ENCODE measurements at regions not wholly inside any gene's neighbourhood (a gene's known extent, or its start where the extent isn't known, plus 50 kb on each side); places are given as distances from the start of the nearest gene placed in this dataset.

DNA sequence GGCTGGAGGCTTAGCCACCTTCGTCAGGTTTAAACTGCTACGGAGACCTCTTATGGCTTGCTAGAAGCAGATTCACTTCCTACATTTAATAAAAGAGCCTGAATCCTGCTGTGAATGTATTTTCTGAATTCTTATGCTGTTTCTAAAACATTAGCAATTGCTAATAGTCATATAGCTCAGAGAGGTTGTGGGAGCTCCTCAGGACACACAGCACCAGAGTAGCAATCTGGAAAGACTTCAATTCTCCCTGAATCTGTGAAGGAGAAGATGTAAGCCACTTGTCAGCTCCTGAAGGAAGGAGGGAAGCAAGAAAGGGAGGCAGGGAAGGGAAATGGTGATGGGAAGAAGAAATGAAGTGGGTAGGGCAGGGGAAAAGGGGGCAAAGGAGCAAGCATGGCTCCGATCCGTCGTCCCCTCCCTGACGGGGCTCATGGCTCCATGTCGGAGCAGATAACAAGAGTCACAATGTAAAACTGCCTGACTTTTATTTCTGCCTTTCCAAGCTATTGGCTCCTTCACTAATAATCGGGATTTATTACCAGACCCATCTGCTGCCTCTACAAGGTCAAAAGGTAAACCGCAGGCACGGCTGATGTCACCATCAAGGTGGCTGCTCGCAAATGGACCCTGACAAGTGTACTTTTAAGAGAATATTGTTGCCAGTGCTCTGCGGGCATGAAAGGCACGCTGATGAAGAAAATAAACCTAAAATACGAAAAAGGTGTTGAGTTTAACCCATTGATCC is 656.0 kb upstream of the SALL3 start:
- intact Hi-C loops (cut with micrococcal nuclease), result no loop called here

DNA sequence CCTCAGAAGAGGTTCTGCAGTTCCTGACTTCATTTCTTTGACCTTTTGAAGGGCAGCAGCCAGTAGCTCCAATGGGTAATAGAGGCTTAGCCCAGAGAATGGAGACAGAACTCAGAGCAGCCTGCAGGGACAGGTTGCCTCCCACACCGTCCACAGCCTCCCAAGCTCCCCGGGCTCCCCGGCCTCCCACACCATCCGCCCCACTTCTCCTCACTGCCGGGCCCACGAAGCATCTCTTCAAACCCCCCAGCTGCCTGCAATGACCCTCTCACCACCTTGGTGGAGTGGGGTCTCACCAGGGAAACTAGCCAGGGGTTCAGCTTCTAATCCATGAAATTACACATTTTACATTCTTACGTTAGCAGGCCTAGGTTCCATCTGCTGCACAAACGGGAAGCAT is 652.0 kb upstream of the SALL3 start:
- intact Hi-C loops (cut with micrococcal nuclease), result no loop called here

DNA sequence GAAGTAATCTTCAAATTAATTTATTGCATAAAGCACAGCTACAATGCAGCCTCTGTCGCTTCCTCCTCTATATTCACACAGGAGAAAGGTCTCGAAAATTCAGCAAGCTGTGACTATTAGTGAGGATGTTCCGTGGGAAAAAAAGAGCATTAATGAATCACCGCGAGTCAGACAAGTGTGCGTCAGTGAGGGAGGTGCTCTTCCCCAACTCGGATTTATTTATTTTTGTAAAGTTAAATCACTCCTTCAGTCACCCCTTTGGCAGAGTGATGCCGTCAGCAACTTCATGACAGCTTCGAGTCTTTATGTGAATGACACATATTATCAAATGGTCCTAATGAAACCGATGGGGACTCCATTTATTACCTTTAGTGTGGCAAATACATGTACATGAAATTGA is 648.9 kb upstream of the SALL3 start:
- intact Hi-C loops (cut with micrococcal nuclease), result no loop called here

DNA sequence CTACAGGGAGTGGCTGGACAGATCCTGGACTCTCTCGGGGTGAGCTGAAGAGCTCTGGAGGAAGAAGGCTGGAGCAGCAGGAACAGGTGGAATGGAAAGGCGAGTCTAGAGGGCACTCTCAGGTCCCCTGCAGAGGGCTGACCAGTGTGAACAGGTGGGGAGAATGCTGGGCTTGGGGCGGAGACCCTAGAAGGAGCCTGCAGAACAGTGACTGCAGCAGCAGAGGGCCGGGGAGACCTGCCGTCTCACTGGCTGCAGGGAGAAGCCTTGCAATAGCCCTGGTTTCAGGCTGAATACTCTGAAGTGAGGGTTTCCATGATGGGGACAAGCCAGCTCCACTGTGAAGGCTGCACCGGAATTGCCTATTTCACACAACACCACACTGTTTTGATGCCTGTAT is 626.7 kb upstream of the SALL3 start:
- intact Hi-C loops (cut with micrococcal nuclease), result no loop called here

DNA sequence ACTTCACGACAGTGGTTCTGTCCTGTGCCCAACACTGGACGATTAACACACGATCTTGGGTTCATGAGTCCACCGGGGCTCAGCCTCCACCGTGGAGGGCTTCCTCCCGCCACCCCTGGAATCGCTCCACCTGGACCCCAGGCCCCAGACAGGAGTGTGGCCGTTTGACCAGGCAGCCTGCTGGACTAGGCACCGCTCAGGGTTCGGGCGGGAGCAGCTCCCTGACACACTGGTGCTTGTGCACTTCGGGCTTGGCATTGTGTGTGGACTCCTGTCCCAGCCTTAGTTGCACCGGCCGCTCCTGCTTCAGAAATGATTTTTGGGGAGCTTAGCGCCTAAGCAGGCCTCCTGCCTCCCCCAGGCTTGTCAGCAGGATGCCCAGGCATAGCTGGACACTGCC is 617.4 kb upstream of the SALL3 start:
- intact Hi-C loops (cut with micrococcal nuclease), result no loop called here

DNA sequence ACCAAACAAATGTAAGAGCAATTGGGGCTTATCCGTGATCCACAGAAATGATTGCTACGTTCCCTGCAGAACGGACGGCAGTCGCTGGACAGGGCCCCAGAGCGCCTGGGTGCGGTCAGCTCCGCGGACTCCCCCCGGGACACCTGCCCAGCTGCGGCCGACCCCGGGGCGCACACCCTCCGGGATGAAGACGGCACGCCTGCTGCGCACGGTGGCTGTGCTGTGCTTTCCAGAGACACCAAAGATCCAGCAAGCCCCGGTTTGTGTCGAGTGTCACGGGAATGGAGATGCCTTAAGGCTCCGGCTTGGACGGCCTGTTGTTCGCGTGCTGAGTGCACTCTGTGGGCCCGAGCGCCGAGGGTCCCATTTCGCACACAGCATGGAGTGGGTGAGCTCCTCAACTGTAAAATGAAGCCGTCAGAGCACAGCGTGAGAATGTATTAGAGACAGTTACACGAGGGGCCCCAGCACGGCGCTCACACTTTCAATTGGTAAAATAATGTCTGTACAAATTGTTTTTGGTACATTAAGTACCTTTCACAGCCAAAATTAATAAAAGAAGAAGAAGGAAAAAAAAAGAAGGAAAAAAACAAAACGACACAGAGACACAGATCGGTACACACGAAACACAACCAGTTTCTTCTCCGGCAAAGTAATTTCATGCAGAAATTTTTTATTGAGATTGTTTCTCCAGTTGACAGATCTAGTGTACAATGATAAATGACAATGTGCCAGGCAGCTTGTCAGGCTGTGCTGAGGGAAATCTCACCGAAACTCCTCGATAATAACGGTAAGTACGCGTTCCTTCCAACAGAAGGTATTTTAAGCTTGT is 615.8 kb upstream of the SALL3 start:
- intact Hi-C loops (cut with micrococcal nuclease), result no loop called here

DNA sequence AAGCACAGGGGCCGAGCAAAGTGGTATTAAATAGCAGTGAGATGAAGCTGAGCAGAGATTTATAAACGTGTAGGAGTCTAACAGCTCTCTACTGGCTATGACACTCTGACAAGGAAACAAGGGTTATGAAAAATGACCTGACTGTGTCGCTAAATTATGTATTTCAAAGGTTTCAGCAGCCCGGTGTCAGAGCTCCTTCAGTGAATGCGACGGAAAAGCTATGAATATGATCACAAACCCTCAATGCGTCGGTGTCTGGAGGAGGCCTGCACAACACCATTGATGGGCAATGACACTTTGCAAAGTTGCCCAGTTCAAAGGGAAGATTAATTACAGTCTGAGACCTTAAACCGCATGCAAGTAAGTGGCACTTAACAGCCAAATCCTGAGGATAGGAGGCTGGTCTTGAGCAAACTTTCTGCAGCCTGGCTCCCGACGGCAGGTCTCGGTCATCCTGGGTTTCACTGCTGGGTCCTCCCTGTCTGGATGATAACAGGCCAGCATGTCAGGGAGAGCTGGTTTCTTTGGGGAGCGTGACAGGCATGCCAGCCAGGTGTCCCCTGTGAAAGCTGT is 615.1 kb upstream of the SALL3 start:
- intact Hi-C loops (cut with micrococcal nuclease), result no loop called here

DNA sequence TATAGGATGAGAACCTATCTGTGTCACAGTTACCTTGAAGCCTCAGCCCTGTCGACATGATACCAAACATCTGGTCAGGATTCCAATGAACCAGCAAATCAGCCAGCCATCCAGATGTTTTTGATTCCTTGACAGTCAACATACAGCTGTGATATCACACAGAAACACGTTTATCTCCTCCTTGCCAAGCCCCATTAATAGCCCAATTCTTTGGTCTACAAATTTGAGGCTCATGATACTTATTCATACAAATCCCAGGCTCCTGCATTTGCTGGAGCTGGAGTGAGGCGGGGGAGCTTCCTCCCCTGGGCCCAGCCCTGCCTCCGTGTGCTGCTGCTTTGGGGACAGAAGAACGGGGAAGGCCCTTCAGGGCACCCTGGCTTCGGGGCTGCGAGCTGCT is 611.6 kb upstream of the SALL3 start:
- intact Hi-C loops (cut with micrococcal nuclease), result no loop called here

DNA sequence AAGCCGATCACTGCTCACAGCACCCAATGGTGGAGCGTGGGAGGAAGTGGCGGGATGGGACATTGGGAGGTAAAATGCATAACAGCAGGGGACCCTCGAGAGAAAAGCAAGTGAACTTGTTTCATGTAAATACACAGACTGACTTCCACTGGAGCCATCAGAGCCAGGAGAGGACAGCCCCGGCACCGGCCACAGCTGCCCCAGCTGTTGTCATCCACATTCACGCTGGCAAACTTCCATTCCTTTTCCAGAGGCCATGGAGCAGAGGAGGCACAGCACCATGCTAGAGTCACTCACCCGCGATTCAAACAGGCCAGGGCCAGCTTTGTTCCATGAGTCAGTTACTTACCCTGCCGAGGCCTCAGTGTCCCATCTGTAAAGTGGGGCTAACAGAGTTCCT is 610.9 kb upstream of the SALL3 start:
- intact Hi-C loops (cut with micrococcal nuclease), result no loop called here

DNA sequence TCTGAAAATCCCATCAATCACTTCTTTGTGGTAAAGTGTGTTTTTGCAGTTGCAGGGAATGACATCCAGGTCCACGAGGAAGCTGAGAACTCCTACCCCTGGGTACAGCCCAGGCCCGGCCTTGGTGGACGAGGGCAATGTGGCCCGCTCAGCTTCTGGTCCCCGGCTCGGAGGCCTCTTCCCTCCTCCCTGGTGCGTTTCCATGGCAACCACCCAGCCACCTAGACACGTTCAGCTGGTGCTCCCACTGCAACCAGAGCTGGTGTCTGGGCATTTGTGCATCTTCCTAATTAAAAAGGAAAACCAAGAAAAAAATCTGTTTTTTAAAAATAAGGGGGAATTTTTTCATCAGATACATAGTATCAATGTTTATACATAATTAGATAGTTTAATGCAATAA is 603.6 kb upstream of the SALL3 start:
- intact Hi-C loops (cut with micrococcal nuclease), result no loop called here

DNA sequence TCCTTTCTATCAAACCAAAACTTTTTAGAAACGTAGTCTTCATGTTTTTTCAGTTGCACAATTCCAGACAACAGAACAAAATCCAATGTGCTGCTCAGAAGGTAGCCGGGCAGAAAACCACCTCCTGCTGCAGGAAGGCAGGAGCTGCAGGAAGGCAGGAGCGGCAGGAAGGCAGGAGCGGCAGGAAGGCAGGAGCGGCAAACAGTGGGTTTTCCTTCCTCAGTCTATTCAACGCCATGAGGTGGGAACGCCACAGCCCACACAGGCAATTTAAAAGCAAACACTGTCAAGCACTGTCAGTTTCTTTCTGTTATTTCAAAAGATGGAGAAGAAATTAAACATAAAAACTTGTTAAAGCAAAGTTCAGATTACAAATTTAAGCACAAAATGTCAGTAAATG is 601.2 kb upstream of the SALL3 start:
- intact Hi-C loops (cut with micrococcal nuclease), result no loop called here

DNA sequence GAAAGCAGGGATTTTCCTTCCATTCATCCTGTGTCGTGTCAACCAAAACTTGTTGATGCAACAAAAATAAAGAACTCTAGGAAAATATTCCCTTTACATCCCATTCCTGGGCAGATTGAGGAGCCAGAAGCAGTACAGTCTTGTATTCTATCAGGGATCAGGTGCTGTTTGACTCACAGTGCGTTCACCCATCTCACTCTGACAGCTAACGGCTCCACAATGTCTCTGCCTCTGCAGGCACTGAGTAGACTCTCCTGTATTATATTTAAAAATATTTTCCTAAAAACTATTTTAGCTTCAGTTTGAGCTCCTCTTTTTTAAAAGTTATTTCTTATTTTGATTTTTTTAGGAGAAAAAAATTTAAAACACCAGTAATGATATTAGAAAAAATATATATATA is 600.6 kb upstream of the SALL3 start:
- intact Hi-C loops (cut with micrococcal nuclease), result no loop called here

DNA sequence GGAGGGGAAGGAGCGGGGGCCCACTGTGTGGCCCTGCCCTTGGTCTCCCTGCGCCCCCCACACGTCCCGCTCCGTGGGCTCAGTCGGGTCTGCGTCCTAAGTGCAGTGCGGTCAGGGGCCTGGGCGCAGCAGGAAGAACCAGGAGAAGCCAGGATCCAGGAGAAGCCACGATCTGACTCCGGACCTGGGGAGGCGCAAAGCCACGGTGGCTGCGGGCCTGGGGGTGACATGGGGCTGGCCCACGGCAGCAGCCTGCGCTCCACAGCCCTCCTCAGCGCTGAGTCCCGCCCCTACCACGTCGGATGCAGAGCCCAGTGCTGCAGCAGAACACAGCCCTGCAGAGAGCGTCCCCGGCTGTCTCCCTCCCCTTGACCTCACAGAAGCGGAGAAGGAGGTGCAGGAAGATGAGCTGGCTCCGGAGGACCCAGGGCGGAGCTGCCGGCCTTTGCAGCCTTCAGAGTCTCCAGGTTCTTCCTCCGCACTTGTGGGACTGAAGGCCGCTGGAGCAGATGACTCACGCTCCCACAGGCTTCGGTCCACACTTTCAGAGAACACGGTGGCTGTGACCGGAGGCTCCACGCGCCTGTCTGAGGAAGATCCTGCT is 589.2 kb upstream of the SALL3 start:
- intact Hi-C loops (cut with micrococcal nuclease), result no loop called here

DNA sequence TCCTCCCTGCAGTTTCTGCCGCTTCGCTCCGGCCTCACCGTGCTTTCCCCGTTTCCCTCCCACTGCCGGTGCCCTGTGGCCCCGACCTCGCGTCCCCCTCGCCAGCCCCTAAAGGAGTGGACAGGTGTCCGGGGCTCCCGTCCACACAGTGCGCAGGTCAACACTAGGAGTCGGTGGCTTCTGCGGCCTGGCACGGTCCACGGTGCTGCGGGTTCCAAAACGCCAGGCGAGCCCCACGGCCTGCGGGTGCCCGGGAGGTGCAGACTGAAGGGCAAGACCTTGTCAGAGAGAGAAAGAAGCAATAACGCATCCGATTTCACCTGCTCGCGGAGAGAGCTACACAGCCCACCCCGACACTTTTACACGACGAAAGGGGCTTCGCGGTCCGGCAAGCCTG is 588.7 kb upstream of the SALL3 start:
- intact Hi-C loops (cut with micrococcal nuclease), result no loop called here

DNA sequence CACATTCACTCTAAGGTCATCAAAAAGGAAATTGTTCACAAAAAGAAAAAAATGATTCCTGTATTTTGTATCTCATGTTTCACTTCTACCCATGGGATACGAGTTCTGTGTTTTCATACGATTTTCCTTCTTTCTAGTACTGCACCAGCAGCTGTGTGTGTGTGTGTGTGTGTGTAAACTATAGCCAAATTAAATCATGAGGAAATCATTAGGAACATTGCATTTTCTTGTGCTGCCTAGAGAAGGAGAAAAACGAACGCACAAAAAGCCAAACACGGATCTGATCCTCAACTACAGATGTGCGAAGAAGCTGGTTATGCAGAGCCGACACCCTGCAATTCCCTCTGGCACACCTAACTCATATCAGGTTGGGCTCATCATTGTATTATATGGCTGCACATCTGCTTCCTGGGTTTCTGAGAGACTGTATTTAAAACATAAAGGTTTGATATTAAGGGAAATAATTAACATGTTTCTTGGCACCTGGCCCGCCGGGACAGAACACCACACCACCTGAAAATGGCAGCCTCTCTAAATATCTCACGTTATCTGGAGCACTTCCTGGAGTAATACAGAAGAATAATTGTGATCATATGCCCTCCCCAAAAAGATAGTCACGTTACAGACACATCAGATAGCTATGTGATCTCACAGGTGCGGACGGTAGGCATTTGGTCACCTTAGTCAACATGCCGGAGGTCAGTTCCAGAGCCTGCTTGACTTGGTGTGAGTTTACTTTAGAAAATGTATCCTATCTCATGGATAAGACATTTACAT is 586.3 kb upstream of the SALL3 start:
- intact Hi-C loops (cut with micrococcal nuclease), result no loop called here

DNA sequence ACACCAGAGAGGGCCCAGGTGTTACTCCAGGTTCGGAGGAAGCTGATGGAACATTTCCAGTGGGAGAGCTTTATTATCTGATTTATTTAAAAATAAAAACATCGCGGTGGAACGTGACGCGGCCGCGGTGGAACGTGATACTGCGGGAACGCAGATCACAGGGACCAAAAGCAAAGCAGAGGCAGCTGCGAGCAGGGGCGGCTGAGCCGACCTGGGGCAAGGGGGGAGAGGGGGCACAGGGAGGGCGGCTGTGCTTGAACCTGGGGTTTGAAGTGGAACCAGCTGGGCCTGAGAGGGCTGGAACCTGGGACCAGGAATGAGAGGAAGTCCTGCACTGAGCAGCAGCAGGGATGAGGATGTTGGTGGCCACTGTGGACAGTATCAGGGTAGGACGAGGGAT is 583.5 kb upstream of the SALL3 start:
- intact Hi-C loops (cut with micrococcal nuclease), result no loop called here

DNA sequence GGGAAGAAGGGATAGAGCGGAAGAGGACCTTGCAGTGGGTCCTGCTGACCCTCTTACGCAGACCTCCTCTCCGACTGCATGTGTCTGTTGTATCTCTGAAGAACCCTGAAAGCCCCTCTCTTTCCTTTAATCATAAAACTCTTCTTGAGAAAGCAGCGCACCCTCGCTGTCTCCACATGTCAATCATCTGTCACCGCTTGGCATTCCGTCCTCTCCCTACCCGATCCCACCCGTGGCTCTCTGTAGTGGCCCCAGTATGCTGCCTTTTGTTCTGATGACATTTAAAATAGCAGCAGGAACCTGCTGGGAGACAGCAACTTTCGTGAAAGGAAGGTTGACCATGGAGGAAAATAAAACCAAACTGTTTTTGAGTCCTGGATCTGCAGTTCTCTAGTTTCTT is 582.9 kb upstream of the SALL3 start:
- intact Hi-C loops (cut with micrococcal nuclease), result no loop called here

DNA sequence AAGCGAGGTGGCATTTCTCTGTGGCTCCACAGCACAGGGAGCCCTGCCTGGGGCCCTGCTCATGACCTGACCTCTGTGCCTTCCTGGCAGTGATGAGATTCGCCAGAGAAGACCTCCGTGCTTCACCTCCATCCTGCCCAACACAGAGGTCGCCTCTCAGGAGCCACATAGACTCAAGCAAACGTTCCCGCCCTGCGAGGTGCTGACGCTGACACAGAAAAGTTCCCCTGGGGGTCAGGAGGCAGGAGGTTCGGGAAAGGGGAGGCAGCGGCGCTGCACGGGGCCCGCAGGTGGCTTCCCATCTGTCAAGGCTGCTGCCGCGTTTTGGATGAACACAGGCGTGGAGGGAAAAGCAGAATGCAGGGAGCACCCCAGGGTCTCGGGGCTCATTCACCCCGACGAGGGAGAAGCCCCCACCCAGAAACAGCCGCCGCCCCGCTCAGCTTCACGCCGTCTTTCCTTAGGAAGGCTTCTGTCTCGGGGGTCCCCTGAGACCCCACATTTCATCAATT is 579.6 kb upstream of the SALL3 start:
- intact Hi-C loops (cut with micrococcal nuclease), result no loop called here

DNA sequence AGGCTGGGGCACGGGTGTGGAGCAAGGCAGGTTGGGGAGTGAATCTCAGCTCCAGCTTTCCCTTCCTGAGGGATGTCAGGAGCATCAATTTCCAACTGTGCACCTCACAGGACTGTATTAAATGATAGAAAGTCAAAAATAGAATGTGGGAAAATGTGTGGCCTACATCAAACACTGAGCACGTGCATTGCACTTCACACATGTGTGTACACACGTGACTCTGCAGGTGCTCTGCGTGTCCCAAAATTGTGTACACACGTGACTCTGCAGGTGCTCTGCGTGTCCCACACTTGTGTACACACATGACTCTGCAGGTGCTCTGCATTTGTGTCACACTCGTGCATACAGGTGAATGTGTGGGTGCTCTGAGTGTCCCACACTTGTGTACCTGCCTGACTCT is 577.2 kb upstream of the SALL3 start:
- intact Hi-C loops (cut with micrococcal nuclease), result no loop called here

DNA sequence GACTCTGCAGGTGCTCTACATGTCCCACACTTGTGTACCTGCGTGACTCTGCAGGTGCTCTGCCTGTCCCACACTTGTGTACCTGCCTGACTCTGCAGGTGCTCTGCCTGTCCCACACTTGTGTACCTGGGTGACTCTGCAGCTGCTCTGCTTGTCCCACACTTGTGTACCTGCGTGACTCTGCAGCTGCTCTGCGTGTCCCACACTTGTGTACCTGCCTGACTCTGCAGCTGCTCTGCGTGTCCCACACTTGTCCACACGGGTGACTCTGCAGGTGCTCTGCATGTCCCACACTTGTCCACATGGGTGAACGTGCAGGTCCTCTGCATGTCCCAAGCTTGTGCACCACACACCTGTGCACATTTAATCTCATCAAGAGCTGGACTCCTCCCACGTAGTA is 576.7 kb upstream of the SALL3 start:
- intact Hi-C loops (cut with micrococcal nuclease), result no loop called here

DNA sequence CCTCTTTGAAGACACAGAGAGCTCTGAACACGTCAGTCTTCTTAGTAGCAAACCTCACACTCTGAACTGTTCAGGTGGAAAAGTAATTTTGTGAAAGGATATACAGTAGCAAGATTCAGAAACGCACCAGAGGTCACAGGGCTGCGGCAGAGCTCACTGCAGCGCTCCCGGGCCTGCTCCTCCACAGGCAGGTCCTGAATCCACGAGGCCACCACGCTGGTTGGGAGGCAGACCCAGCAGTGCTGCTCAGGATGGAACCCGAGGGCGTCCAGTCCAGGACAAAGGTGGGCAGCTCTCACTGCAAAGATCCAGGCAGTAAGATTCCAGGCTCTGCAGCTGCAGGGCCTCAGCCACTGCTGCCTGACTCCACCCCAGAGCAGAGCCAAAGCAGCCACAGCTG is 576.2 kb upstream of the SALL3 start:
- intact Hi-C loops (cut with micrococcal nuclease), result no loop called here

All from T-helper 2 cell treated with Interferon-gamma antibody and Interleukin-4, amounts not matched to agents 100 ng/mL and 5 ng/mL, for 36 hours (primary cell).